ENCODE measurements at regions not wholly inside any gene's neighbourhood (a gene's known extent, or its start where the extent isn't known, plus 50 kb on each side); places are given as distances from the start of the nearest gene placed in this dataset.

- no peak for DNase-seq
Measured at GRCh38 chr10:44689368-44689767, 221.8 kb upstream of the TMEM72 start.

GRCh38 chr10:44696496-44696895 is 214.6 kb upstream of the TMEM72 start:
- no peak for DNase-seq

GRCh38 chr10:44697116-44697515 is 214.0 kb upstream of the TMEM72 start:
- no peak for DNase-seq

GRCh38 chr10:44702531-44702930 is 208.6 kb upstream of the TMEM72 start:
- DNase-seq = no peak

GRCh38 chr10:44703241-44704155 is 207.6 kb upstream of the TMEM72 start:
- no peak for DNase-seq

GRCh38 chr10:44704616-44705015 is 206.5 kb upstream of the TMEM72 start:
- DNase-seq = no peak

GRCh38 chr10:44706745-44707144 is 204.4 kb upstream of the TMEM72 start:
- DNase-seq = no peak

GRCh38 chr10:44713307-44713706 is 197.8 kb upstream of the TMEM72 start:
- no peak for DNase-seq

- no peak for DNase-seq
Measured at GRCh38 chr10:44714451-44714850, 196.7 kb upstream of the TMEM72 start.

- DNase-seq = no peak
Measured at GRCh38 chr10:44715136-44715535, 196.0 kb upstream of the TMEM72 start.

- DNase-seq = no peak
Measured at GRCh38 chr10:44716470-44717015, 194.6 kb upstream of the TMEM72 start.

GRCh38 chr10:44723082-44723481 is 188.1 kb upstream of the TMEM72 start:
- DNase-seq = no peak

GRCh38 chr10:44723619-44724325 is 187.4 kb upstream of the TMEM72 start:
- DNase-seq = no peak

GRCh38 chr10:44724415-44725174 is 186.5 kb upstream of the TMEM72 start:
- DNase-seq = no peak

GRCh38 chr10:44725404-44725803 is 185.7 kb upstream of the TMEM72 start:
- DNase-seq = no peak

GRCh38 chr10:44731283-44731682 is 179.9 kb upstream of the TMEM72 start:
- DNase-seq = no peak

GRCh38 chr10:44733501-44734488 is 177.3 kb upstream of the TMEM72 start:
- no peak for DNase-seq

GRCh38 chr10:44742248-44742647 is 168.9 kb upstream of the TMEM72 start:
- DNase-seq = no peak

- DNase-seq = no peak
Measured at GRCh38 chr10:44743535-44743934, 167.6 kb upstream of the TMEM72 start.

GRCh38 chr10:44745920-44746319 is 165.2 kb upstream of the TMEM72 start:
- DNase-seq = no peak

- no peak for DNase-seq
Measured at GRCh38 chr10:44747593-44748172, 163.5 kb upstream of the TMEM72 start.

All from stimulated activated CD4-positive, alpha-beta T cell treated with anti-CD3 and anti-CD28 coated beads, Interleukin-2, amount 100 ng/mL, for 48 hours (primary cell).